ENCODE measurements at regions not wholly inside any gene's neighbourhood (a gene's known extent, or its start where the extent isn't known, plus 50 kb on each side); places are given as distances from the start of the nearest gene placed in this dataset.
"Not testable (repeated sequence)": the region's sequence is repeated elsewhere in the genome, so short reads cannot be mapped to it uniquely, and the experiment has no call there.

DNA sequence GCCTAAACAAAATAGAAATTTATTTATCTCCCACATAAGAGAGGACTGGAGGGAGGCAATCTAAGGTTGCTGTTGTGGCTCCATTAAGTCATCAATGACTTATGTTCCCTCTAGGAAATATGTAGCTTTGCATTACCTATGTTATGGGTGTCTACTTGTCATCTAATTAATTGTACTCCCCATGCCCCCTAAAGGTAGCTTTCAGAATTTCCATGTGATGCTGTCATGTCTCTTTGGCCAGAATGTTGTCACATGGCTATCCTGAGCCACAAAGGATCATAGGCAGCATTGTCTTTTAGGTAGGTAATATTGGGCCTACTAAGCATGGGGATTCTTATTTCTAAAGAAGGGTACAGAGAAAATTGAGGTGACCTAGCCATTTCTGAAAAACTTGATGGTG, 935.6 kb upstream of the FANCL start:
- DNase-seq (ENCODE audit: low read depth) = no peak

DNA sequence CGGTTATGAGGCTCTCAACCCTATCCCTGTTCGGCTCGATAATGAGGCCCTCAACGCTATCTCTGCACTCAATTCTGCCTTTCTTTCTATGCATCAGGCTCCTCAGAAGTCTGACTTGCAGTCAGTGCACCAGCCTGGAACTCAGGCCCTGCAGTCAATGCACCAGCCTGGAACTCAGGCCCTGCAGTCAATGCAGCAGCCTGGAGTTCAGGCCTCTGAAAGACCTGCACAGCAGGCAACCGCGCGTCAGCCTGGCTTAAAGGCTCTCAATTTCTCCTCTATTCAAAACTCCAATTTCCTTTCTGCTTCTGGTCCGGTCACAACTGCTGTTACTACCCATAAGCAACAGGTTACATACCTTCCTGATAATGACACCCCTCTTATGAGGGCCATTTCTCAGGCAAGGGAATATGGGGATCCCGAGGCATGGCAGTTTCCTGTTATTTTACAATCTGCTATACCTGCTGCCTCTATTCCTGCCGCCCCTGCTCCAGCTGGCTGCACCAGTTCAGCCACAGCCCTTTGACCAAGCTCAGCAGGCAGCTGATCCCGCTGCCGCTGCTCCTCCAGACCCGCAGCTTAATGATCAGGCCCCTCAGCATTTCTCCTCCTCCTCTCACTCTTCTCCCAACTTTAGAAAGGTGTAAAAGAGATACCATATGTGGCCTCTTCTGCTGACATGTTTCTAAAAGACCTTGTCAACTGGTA, 933.6 kb upstream of the FANCL start:
- DNase-seq (ENCODE audit: low read depth) = no peak

DNA sequence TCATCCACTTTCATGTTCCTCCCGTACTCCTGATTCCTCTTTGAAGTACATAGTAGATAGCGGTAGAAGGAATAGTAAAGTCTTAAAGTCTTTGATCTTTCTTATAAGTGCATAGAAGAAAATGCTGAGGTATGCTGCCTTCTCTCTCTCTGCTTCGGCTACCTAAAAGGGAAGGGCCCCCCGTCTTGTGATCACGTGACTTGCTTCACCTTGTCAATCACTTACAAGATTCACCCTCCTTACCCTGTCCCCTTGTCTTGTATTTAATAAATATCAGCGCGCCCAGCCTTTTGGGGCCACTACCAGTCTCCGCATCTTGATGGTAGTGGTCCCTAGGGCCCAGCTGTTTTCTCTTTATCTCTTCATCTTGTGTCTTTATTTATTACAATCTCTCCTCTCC, 932.2 kb upstream of the FANCL start:
- no peak for DNase-seq (ENCODE audit: low read depth)

DNA sequence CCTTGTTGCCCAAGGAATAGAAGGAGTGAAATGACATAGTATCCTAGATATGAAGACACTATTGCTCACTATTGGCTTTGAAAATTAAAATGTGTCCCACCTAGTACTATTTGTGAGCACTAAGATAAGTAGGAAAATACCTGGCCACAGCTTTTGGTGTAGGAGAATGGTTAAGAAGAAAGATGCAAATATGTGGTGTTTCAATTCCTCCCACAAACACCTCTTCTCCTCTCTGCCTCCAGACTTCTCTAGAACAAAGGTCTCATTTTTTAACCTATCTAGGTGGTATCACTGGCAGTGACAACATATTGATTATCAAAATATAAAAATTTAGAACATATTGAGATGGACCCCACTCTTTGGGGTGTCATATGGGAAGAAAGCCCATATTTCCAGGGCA, 929.9 kb upstream of the FANCL start:
- DNase-seq (ENCODE audit: low read depth) = no peak

DNA sequence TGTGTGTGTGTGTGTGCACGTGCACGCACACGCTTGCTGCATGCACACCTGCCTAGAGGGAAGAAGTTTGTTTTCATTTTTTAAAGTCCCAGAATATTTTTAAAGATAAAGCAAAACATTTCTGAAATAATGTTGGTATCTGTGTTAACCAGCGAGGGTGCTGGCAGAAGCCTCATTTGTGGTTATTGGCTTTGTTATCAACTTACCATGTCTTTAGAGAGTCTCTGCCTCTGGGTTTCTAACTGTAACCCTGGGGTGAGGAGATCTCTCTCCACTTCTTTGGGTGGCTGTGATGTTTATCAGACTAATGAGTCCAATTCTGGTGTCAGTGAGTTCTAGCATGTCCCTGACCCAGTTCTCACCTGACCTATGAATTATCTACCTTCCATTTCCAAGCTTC, 927.6 kb upstream of the FANCL start:
- DNase-seq (ENCODE audit: low read depth) = no peak

DNA sequence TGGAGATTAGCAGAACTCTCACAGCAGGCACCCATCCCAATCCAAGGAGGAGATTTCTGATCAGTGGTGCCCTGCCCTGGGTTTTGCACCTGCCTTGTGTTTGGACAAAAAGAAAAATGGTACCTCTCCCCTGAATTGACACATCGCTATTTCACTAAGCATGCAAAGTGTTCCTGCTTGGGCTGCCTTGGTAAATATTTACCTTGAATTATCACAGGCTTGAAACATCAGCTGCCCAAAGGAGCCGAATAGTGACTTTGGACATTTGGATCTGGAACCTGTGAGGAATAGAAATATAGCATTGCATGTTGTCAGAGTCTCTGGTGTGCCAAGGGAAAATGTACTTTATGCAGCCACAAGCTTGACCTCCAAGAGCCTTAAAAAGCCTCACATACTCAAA, 926.4 kb upstream of the FANCL start:
- DNase-seq (ENCODE audit: low read depth) = no peak

DNA sequence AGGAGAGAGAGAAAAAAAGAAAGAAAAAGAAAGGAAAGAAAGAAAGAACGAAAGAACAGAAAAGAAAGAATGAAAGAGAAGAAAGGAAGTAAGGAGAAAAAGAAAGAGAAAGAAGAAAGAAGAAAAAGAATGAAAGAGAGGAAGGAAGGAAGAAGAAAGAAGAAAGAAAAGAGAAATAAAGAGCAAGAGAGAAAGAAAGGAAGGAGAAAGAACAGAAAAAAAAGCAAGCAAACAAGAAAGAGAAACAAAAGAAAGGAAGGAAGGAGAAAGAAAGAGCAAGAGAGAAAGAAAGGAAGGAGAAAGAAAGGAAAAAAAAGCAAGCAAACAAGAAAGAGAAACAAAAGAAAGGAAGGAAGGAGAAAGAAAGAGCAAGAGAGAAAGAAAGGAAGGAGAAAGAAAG, 916.8 kb upstream of the FANCL start:
- not testable (repeated sequence) for DNase-seq (ENCODE audit: low read depth)

DNA sequence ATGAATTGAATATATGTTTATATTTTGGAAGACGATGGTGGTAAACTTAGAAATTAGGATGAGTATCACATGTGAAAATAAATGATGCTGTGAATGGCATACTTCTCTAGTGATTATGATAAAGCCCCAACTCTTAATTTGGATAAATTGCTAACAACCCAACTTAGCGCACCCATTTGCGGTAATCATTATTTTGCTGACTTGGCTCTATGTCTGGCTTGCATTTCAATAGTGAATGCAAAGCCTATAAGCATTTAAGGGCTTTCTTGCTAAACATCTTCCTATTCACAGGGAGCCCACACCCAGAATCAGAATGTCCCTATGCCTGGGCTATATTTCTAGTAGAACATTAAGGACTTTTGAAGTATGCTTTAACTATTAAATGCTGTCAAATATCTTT, 910.7 kb upstream of the FANCL start:
- DNase-seq (ENCODE audit: low read depth) = no peak

DNA sequence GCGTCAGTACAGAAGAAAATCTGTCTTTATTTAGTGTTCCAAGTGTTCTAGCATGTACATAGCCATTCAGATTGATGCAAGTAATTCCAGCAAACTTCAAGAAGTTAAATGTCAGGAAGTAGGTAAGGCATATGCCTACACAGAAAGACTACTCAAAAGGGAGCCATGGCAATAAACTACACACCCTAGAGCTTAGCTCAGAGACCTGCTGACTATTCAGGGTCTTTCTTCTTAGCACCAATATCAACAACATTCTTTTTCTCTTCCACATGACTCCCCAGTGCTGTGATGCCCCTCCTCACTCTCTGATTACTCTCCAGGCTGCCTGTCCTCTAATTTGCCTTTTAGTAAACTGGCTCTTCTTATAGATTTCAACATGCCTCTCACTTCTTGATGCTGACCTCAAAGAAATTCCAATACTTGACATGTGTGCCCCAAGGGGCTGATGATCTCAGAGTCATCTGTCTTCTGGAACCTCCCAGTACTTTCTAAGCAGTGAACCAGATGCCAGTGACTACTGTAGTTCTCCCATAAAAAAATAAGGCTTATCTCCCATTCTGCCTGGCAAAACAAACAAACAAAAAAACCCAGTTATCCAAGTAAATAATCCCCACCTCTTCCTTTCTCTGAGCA, 909.2 kb upstream of the FANCL start:
- DNase-seq (ENCODE audit: low read depth) = no peak

DNA sequence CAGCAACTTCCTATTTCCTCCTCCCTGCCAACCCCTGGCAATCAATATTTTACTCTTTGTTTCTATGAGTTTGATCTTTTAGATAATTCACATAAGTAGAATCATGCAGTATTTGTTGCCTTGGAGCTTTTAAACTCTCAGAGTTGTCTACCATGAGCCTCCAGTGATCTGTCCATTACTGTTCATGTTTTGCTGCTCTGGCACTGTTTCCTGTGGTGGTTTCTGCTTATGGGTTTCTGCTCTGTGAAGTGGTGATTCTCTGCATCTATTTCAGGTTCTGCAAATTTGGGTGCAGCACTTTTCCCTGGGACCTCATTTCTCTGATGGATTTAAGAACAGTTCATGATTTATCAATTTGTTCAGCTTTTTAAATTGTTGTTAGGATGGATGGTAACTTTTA, 908.1 kb upstream of the FANCL start:
- DNase-seq (ENCODE audit: low read depth) = no peak

DNA sequence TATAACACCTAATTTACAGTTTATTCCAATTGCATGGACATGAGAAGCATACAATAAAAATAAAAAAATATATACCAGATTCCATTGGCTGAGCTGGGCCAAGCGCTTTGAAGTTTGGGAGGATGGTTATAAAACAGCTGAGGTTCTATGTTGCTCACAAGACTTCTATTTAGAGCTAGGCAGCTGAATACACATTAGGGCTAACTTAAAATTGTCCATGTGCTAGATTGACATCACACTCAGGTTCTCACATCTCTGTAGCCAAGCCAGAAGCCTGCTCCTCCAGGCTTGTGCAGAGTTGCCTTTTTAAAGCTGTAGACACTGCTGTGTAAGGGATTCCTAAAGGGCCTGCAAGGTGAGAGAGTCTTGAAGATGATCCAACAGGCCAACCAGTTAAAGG, 871.1 kb upstream of the FANCL start:
- no peak for DNase-seq (ENCODE audit: low read depth)

DNA sequence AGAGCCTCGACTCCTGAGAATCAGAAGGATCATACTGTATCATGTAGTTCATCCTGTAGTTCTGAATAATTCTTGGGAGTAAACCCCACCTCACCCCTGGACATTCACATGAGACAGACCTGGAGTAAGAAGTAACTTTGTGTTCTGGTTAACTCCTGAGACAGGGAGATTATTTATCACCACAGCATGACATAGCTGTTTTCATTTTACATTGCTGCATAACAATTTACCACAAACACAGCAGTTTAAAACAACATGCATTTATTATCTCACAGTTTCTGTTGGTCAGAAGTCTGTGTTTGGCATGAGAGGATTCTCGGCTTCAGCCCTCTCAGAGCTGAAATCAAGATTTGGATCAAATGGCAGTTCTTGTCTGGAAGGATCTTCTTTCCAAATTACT, 855.8 kb upstream of the FANCL start:
- no peak for DNase-seq (ENCODE audit: low read depth)

DNA sequence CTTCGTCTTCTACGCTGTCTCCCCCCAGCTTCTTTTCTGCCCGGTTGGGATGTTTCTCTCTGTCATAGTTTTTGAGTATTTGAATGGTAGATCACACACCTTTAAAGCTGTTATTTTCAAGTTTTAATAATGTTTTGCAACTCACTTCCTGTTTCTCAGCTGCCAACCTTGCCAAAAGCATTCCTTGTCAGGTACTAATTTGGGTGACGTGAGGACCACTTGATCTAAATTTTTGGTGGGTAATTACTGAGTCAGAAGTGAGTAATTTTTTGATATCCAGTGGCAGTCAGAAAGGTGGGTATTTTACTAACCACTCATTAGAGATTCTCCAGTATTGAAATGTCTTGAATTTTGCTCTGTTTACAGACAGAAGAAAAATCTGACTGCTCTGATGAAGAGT, 852.4 kb upstream of the FANCL start:
- DNase-seq (ENCODE audit: low read depth) = no peak

DNA sequence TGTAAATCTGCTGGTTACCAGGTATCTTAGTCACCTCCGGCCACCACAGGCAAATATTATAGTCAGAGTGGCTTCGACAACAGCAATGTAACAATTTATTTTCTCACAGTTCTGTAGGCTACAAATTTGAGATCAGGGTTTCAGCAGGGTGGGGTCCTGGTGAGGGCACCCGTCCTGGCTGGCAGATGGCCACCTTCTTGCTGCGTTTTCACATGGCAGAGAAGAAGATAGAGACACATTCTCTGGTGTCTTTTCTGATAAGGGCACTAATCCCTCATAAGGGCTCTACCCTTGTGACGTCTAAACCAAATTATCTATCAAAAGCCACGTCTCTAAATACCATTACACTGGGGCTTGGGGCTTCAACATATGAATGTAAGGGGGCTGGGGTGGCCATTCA, 843.2 kb upstream of the FANCL start:
- DNase-seq (ENCODE audit: low read depth) = no peak

DNA sequence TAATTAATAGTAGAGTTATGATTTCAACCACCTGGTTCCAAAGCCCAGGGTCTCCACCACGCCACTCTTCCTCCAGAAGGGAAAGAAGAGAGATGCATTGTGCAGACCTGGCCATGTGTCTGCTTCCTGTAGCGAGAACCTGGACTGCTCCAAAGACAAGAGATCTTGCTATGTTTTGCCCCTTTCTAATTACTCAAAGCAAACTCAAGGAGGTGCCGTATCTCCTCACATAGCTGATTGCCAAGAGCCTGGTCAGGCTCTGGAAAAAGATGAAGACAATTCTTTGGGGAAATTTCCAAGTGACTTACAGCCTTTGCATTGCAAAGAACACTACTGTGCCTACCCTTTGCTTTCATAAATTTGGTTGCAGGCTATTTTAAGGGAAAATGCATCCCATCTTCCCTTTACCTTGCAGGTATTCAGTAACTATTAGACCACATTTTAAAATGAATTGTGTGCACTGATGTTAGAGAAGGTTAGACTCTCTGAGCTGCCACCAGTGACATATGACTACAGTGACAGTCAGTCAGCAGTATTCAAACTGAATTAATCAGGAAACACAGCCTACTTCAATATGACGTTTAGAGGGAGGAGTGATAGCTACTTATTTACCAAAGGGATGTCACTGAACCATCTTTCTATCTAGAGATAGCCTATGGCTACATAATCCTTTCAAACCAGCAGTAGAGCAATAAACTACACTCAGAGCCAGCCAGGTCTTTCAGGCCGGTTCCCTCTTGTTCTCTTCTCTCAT, 842.1 kb upstream of the FANCL start:
- DNase-seq (ENCODE audit: low read depth) = no peak

DNA sequence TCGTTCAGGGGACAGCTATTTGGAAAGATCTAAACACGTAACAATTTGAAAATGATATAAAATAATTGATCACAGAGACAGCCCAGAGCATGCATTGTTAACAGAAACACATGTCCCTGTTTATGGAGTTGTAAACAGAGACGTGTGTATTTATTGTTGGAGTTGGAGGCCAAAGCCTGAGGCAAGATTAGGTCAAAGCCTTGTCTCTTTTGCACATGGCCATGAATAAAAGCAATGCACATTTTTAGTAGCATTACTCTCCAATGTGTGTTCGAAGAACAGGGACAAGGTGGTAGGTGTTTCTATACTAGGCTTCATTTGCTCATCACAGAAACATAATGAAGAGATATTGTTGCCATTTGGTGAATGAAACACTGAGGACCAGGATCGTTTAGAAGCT, 841.5 kb upstream of the FANCL start:
- DNase-seq (ENCODE audit: low read depth) = no peak

DNA sequence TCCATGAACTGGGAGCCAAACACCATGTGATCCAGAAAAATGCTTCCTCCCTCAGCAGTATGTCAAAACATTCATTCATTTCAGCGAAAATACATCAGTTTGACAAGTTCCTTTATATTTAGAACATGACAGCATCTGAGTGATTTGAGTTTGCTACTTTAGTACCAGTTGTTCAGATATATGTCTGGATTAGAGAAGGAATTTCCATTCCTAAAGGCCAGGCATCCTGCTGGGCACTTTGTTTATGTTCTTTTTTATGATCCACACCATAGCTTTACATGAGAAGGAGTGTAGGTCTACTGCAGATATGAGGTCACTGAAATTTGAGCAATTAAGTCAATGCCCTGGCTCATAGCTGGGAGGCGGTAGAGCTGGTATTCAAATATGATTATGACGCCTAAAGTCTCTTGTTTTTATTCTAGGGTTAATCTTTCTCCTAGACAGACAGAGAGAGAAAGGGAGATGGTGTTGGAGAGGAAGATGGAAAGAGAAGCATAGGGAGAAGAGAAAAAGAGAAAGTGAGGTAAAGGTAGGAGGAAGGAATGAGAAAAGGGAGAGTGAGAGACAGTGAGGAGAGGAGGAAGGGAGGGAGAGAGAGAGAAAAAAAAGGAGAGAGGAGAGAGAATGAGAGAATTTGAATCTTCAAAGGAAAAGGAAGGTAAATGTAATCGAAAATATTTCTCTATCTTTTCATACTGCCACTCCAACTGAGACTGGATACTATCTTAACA, 839.5 kb upstream of the FANCL start:
- no peak for DNase-seq (ENCODE audit: low read depth)

DNA sequence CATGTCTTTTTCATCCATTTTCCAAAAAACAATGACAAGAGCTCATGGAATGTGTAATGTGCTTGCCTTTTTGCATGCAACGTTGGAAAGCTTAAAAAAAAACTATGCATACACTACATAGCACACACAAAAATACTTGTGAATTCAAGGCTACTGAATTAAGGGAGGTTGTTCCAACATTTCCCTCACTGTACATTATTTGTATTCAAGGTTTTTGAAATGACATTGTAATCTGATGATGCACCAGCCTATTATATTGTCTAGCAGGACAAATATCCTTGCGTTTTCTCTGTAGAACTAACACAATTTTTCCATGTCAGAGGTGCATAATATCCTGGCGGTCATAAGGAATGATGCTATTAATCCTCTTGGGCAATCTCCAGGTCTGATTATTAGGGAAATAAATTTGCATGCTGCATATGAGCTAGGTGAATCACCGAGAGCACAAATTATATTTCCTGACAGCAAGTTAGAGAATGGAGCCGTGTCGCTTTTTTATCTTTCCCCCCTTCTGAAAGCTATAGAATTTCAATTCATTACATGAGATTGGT, 836.9 kb upstream of the FANCL start:
- DNase-seq (ENCODE audit: low read depth) = no peak

DNA sequence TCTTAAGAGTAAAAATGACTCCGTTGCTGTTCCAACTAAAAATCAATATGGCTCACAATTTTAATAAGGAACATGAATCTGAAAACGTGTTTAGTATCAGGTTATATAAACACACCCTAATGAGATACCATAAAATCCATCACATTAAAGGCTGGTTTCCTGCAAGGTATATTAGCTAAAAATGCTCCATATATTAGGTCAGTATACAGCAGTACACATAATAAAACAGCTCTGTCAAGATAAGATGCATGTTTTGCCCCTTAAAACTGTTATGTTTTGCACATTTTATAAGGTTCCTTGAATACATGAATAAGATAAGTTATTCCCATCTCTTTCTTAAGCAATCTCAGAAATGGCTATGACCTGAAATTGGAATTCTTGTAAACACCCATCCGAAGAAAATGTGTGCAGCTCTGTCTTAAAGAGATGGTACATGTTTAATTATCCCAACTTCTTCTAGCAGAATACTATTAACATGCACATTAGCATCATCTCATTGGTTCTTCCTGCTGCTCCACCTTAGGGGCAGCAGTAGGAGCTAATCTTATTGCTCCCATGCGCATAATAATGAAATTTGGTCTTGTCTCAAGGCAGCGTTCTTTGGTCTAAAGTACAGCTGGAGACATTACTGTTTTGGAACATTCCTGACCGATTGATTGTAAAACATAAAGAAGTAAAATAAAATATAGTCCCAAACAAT, 836.1 kb upstream of the FANCL start:
- no peak for DNase-seq (ENCODE audit: low read depth)

DNA sequence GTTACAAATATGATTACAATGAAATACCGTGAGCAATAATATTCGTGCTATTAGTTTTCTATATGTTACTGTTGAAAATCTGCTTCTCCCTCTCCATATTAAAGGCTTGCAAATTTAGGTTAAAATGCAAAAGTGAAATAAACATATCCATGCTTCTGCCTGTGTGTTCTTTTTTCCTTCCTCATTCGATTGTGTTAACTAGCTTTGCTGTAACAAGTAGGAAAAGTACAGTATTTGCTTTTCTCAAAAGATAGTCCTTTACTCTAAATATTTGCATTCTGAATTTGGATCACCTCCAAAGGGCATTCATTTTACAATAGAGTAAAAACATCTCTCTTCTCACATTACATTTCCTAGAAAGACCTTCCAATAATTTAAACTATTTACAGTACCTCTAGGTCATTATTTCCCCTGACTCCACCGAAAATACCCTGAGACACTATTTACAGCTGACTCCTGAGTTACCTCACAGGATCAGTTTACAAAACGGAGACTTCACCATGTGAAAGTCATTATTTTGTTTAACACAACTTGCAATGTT, 835.0 kb upstream of the FANCL start:
- no peak for DNase-seq (ENCODE audit: low read depth)

DNA sequence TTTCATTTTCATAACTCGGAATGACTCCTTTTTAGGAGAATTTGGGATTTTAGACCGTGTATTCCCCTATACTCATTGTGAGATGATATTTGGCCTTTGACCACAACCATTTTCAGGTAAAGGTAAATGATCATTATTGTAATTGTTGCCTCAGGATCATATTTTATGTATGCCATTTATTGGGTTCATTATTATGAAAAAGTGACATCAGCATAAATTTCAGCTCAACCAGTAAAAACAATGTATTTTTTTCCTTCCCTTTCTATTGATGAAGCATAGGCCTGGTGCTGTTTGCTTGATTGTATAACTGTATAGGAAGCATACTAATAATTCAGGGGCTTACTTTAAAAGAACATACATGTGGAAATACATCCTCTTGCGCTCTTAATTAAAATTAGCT, 832.9 kb upstream of the FANCL start:
- no peak for DNase-seq (ENCODE audit: low read depth)

DNA sequence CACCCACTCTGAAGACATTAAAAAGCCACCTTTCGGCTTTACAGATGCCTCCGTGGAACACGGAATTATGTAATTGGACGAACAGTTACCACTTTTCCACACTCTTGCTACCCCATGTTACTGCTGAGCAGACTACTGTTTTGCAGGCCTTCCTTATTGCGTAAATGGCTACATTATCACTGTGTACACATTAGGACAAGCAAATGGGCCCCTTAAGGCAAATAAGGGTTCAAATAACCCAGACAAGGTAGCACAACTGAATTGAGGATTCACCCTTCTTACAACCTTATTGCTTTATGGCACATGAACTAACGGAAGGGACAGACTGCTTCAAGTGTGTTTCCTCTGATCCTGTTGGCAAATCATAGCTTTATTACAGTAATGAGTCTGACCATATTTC, 832.2 kb upstream of the FANCL start:
- no peak for DNase-seq (ENCODE audit: low read depth)
